ENCODE measurements at regions not wholly inside any gene's neighbourhood (a gene's known extent, or its start where the extent isn't known, plus 50 kb on each side); places are given as distances from the start of the nearest gene placed in this dataset.

- no peaks in the 10 kb centered on the region for H3K9me3 Mint-ChIP-seq
- no peaks in the 10 kb centered on the region for H3K27me3 Mint-ChIP-seq (ENCODE audit: low read depth)
- no peak for DNase-seq
- no peak overlapping the region for H3K4me3 Mint-ChIP-seq
- no peak for ATAC-seq
- H3K36me3 Mint-ChIP-seq (ENCODE audit: insufficient read depth) = peaks cover 29% of the 10 kb centered on the region
- H3K4me1 Mint-ChIP-seq (ENCODE audit: low read depth) = peaks cover 5% of the 10 kb centered on the region
Observed at GRCh38 chr6:144756469-144756868, 471.3 kb downstream of the UTRN start.

GRCh38 chr6:144757299-144757698 is 472.2 kb downstream of the UTRN start:
- Mint-ChIP-seq H3K9me3 (no peaks in the 10 kb centered on the region), H3K27me3 (ENCODE audit: low read depth) (no peaks in the 10 kb centered on the region), H3K36me3 (ENCODE audit: insufficient read depth) (peaks cover 29% of the 10 kb centered on the region), H3K4me1 (ENCODE audit: low read depth) (peaks cover 5% of the 10 kb centered on the region), H3K4me3 (no peak overlapping the region)
- ATAC-seq = no peak
- no peak for DNase-seq

GRCh38 chr6:144757730-144758129 is 472.6 kb downstream of the UTRN start:
- no peaks in the 10 kb centered on the region for H3K9me3 Mint-ChIP-seq
- H3K27me3 Mint-ChIP-seq (ENCODE audit: low read depth) = no peaks in the 10 kb centered on the region
- ATAC-seq (no peak), DNase-seq (no peak)
- H3K4me3 Mint-ChIP-seq = no peak overlapping the region
- H3K4me1 Mint-ChIP-seq (ENCODE audit: low read depth) = peaks cover 5% of the 10 kb centered on the region
- peaks cover 26% of the 10 kb centered on the region for H3K36me3 Mint-ChIP-seq (ENCODE audit: insufficient read depth)

- H3K4me3 Mint-ChIP-seq = no peak overlapping the region
- peaks cover 5% of the 10 kb centered on the region for H3K4me1 Mint-ChIP-seq (ENCODE audit: low read depth)
- no peaks in the 10 kb centered on the region for H3K9me3 Mint-ChIP-seq
- no peak for DNase-seq
- ATAC-seq = no peak
- peaks cover 24% of the 10 kb centered on the region for H3K36me3 Mint-ChIP-seq (ENCODE audit: insufficient read depth)
- no peaks in the 10 kb centered on the region for H3K27me3 Mint-ChIP-seq (ENCODE audit: low read depth)
Observed at GRCh38 chr6:144758602-144759001, 473.5 kb downstream of the UTRN start.

- ATAC-seq (no peak), DNase-seq (no peak)
- peaks cover 7% of the 10 kb centered on the region for H3K4me1 Mint-ChIP-seq (ENCODE audit: low read depth)
- H3K27me3 Mint-ChIP-seq (ENCODE audit: low read depth) = no peaks in the 10 kb centered on the region
- no peak overlapping the region for H3K4me3 Mint-ChIP-seq
- peaks cover 33% of the 10 kb centered on the region for H3K36me3 Mint-ChIP-seq (ENCODE audit: insufficient read depth)
- no peaks in the 10 kb centered on the region for H3K9me3 Mint-ChIP-seq
Observed at GRCh38 chr6:144762469-144762868, 477.3 kb downstream of the UTRN start.

- DNase-seq (no peak), ATAC-seq (no peak)
- Mint-ChIP-seq H3K36me3 (ENCODE audit: insufficient read depth) (peaks cover 28% of the 10 kb centered on the region), H3K9me3 (no peaks in the 10 kb centered on the region), H3K4me3 (no peak overlapping the region), H3K27me3 (ENCODE audit: low read depth) (no peaks in the 10 kb centered on the region), H3K4me1 (ENCODE audit: low read depth) (peaks cover 2% of the 10 kb centered on the region)
Observed at GRCh38 chr6:144767051-144767450, 481.9 kb downstream of the UTRN start.

- DNase-seq = no peak
- ATAC-seq = no peak
- H3K9me3 Mint-ChIP-seq = no peaks in the 10 kb centered on the region
- H3K36me3 Mint-ChIP-seq (ENCODE audit: insufficient read depth) = peaks cover 30% of the 10 kb centered on the region
- no peaks in the 10 kb centered on the region for H3K27me3 Mint-ChIP-seq (ENCODE audit: low read depth)
- peaks cover 2% of the 10 kb centered on the region for H3K4me1 Mint-ChIP-seq (ENCODE audit: low read depth)
- H3K4me3 Mint-ChIP-seq = no peak overlapping the region
Observed at GRCh38 chr6:144768551-144769075, 483.5 kb downstream of the UTRN start.

GRCh38 chr6:144769142-144769541 is 484.0 kb downstream of the UTRN start:
- DNase-seq (no peak), ATAC-seq (no peak)
- Mint-ChIP-seq H3K36me3 (ENCODE audit: insufficient read depth) (peaks cover 32% of the 10 kb centered on the region), H3K9me3 (no peaks in the 10 kb centered on the region), H3K4me1 (ENCODE audit: low read depth) (peaks cover 2% of the 10 kb centered on the region), H3K4me3 (no peak overlapping the region), H3K27me3 (ENCODE audit: low read depth) (no peaks in the 10 kb centered on the region)

- H3K4me3 Mint-ChIP-seq = no peak overlapping the region
- no peaks in the 10 kb centered on the region for H3K9me3 Mint-ChIP-seq
- no peak for DNase-seq
- H3K36me3 Mint-ChIP-seq (ENCODE audit: insufficient read depth) = peaks cover 49% of the 10 kb centered on the region
- no peaks in the 10 kb centered on the region for H3K4me1 Mint-ChIP-seq (ENCODE audit: low read depth)
- ATAC-seq = no peak
- no peaks in the 10 kb centered on the region for H3K27me3 Mint-ChIP-seq (ENCODE audit: low read depth)
Observed at GRCh38 chr6:144776031-144776819, 491.1 kb downstream of the UTRN start.

- no peak for ATAC-seq
- DNase-seq = no peak
- no peaks in the 10 kb centered on the region for H3K9me3 Mint-ChIP-seq
- no peaks in the 10 kb centered on the region for H3K27me3 Mint-ChIP-seq (ENCODE audit: low read depth)
- no peak overlapping the region for H3K4me3 Mint-ChIP-seq
- H3K4me1 Mint-ChIP-seq (ENCODE audit: low read depth) = no peaks in the 10 kb centered on the region
- peaks cover 56% of the 10 kb centered on the region for H3K36me3 Mint-ChIP-seq (ENCODE audit: insufficient read depth)
Observed at GRCh38 chr6:144777249-144777648, 492.1 kb downstream of the UTRN start.

- no peaks in the 10 kb centered on the region for H3K4me1 Mint-ChIP-seq (ENCODE audit: low read depth)
- DNase-seq = no peak
- H3K9me3 Mint-ChIP-seq = no peaks in the 10 kb centered on the region
- no peak for ATAC-seq
- H3K36me3 Mint-ChIP-seq (ENCODE audit: insufficient read depth) = peaks cover 56% of the 10 kb centered on the region
- H3K4me3 Mint-ChIP-seq = no peak overlapping the region
- H3K27me3 Mint-ChIP-seq (ENCODE audit: low read depth) = no peaks in the 10 kb centered on the region
Observed at GRCh38 chr6:144778056-144778455, 492.9 kb downstream of the UTRN start.

- ATAC-seq (no peak), DNase-seq (no peak)
- no peaks in the 10 kb centered on the region for H3K4me1 Mint-ChIP-seq (ENCODE audit: low read depth)
- peaks cover 50% of the 10 kb centered on the region for H3K36me3 Mint-ChIP-seq (ENCODE audit: insufficient read depth)
- no peaks in the 10 kb centered on the region for H3K27me3 Mint-ChIP-seq (ENCODE audit: low read depth)
- H3K9me3 Mint-ChIP-seq = no peaks in the 10 kb centered on the region
- H3K4me3 Mint-ChIP-seq = no peak overlapping the region
Observed at GRCh38 chr6:144778773-144779492, 493.8 kb downstream of the UTRN start.

GRCh38 chr6:144781836-144782235 is 496.7 kb downstream of the UTRN start:
- Mint-ChIP-seq H3K4me1 (ENCODE audit: low read depth) (no peaks in the 10 kb centered on the region), H3K9me3 (no peaks in the 10 kb centered on the region), H3K36me3 (ENCODE audit: insufficient read depth) (peaks cover 36% of the 10 kb centered on the region), H3K27me3 (ENCODE audit: low read depth) (no peaks in the 10 kb centered on the region), H3K4me3 (no peak overlapping the region)
- ATAC-seq = no peak
- no peak for DNase-seq

GRCh38 chr6:144782634-144783033 is 497.5 kb downstream of the UTRN start:
- no peak for DNase-seq

GRCh38 chr6:144785056-144785455 is 499.9 kb downstream of the UTRN start:
- no peaks in the 10 kb centered on the region for H3K27me3 Mint-ChIP-seq (ENCODE audit: low read depth)
- peaks cover 29% of the 10 kb centered on the region for H3K36me3 Mint-ChIP-seq (ENCODE audit: insufficient read depth)
- no peak for ATAC-seq

More at GRCh38 chr6:144782634-144783033, 497.5 kb downstream of the UTRN start:
- peaks cover 35% of the 10 kb centered on the region for H3K36me3 Mint-ChIP-seq (ENCODE audit: insufficient read depth)
- ATAC-seq = peak in 1 of 2 donors; percentile 21
- H3K4me1 Mint-ChIP-seq (ENCODE audit: low read depth) = no peaks in the 10 kb centered on the region
- no peak overlapping the region for H3K4me3 Mint-ChIP-seq
- no peaks in the 10 kb centered on the region for H3K9me3 Mint-ChIP-seq
- no peaks in the 10 kb centered on the region for H3K27me3 Mint-ChIP-seq (ENCODE audit: low read depth)

More at GRCh38 chr6:144785056-144785455, 499.9 kb downstream of the UTRN start:
- no peak for DNase-seq
- Mint-ChIP-seq H3K4me1 (ENCODE audit: low read depth) (no peaks in the 10 kb centered on the region), H3K9me3 (no peaks in the 10 kb centered on the region), H3K4me3 (no peak overlapping the region)

Measured in activated T-cell treated with anti-CD3 and anti-CD28 coated beads, Interleukin-2, amount 50 U/mL, for 4 hours (primary cell).